SK-N-SH (cell line): ENCODE measurements at regions not wholly inside any gene's neighbourhood (a gene's known extent, or its start where the extent isn't known, plus 50 kb on each side); places are given as distances from the start of the nearest gene placed in this dataset.

Source experiments
- CTCF ChIA-PET: fragments of 300-600, 350-600 bp; formaldehyde crosslinking; extraction: SDS; loops from one replicate; lab custom pipeline; 2021; lab: Yijun Ruan, JAX
- POLR2A ChIA-PET: fragments of 350-600 bp; sonication (Branson Sonifier 250); formaldehyde crosslinking; extraction: SDS; loops from one replicate; lab custom pipeline; 2020; ENCODE audit warnings: antibody characterized with exemption, inconsistent platforms; lab: Yijun Ruan, JAX
- DNase-seq: peaks from one replicate; pipeline ENCODE4 v3.0.0; 2012
- H2AFZ ChIP-seq: fragments of 200-600 bp; sonication (generic); 2 replicates; pipeline ENCODE4 v1.8.1; 2016; ENCODE audit warnings: antibody characterized with exemption, mild to moderate bottlenecking, low read depth
- H3F3A ChIP-seq: fragments of 200-600 bp; sonication (generic); replicated peaks from 2 replicates; pipeline ENCODE3; 2016; ENCODE audit warnings: antibody characterized with exemption, mild to moderate bottlenecking; ENCODE audit not compliant: insufficient read depth
- H3K27ac ChIP-seq, 2 experiments: fragments of 200-500 bp in 1 of 2; fragments of 200-600 bp in 1 of 2; sonication (Bioruptor generic) in 1 of 2; sonication (generic), shearing (Covaris generic) in 1 of 2; 2 replicates each; pipeline versions ENCODE4 v1.5.1 to v1.6.1; 2014 to 2016; ENCODE audit warnings: low read depth in 2 of 2, inconsistent platforms in 1 of 2, low read length in 1 of 2, mild to moderate bottlenecking in 1 of 2, mixed read lengths in 1 of 2
- H3K27me3 ChIP-seq: fragments of 200-600 bp; sonication (generic), shearing (Covaris generic); 2 replicates; pipeline ENCODE4 v1.6.1; 2016; ENCODE audit warnings: mixed run types; ENCODE audit not compliant: insufficient read depth
- H3K36me3 ChIP-seq, 2 experiments: fragments of 200-500 bp in 1 of 2; fragments of 200-600 bp in 1 of 2; sonication (Bioruptor generic) in 1 of 2; sonication (generic) in 1 of 2; replicated peaks in 1 of 2; 2 replicates each; pipeline versions ENCODE3 to v1.5.1; 2014 to 2016; ENCODE audit warnings: low read length in 1 of 2, mild to moderate bottlenecking in 1 of 2; ENCODE audit not compliant: insufficient read depth in 2 of 2, control insufficient read depth in 1 of 2
- H3K4me1 ChIP-seq, 2 experiments: fragments of 200-500 bp in 1 of 2; fragments of 200-600 bp in 1 of 2; sonication (Bioruptor generic) in 1 of 2; sonication (generic), shearing (Covaris generic) in 1 of 2; 2 replicates each; pipeline versions ENCODE4 v1.5.1 to v1.6.1; 2014 to 2016; ENCODE audit warnings: low read depth in 1 of 2, low read length in 1 of 2, mixed run types in 1 of 2; ENCODE audit not compliant: insufficient read depth in 2 of 2, control insufficient read depth in 1 of 2
- H3K4me2 ChIP-seq: fragments of 200-600 bp; sonication (generic), shearing (Covaris generic); 2 replicates; pipeline ENCODE4 v1.6.1; 2017; ENCODE audit warnings: mixed run types
- H3K4me3 ChIP-seq, 2 experiments: fragments of 200-500 bp in 1 of 2; fragments of 200-600 bp in 1 of 2; sonication (Bioruptor generic) in 1 of 2; sonication (generic), shearing (Covaris generic) in 1 of 2; 2 replicates each; pipeline versions ENCODE4 v1.5.1 to v1.8.1; 2014 to 2016; ENCODE audit warnings: low read depth in 2 of 2, inconsistent platforms in 1 of 2, low read length in 1 of 2, mild to moderate bottlenecking in 1 of 2, mixed read lengths in 1 of 2, moderate library complexity in 1 of 2
- H3K79me2 ChIP-seq: fragments of 200-600 bp; sonication (generic); 2 replicates; pipeline ENCODE4 v1.8.1; 2017; ENCODE audit warnings: mild to moderate bottlenecking; ENCODE audit not compliant: insufficient read depth
- H3K9ac ChIP-seq: fragments of 200-600 bp; sonication (generic); 2 replicates; pipeline ENCODE4 v1.6.1; 2017; ENCODE audit warnings: mixed run types
- H3K9me2 ChIP-seq: fragments of 200-600 bp; sonication (generic); 2 replicates; pipeline ENCODE4 v1.6.1; 2017; ENCODE audit warnings: mixed run types
- H3K9me3 ChIP-seq: fragments of 200-600 bp; sonication (generic); 2 replicates; pipeline ENCODE4 v1.6.1; 2017; ENCODE audit warnings: mixed run types, mild to moderate bottlenecking, moderate library complexity
- H4K20me1 ChIP-seq: fragments of 200-600 bp; sonication (generic); 2 replicates; pipeline ENCODE4 v1.6.1; 2017; ENCODE audit warnings: mild to moderate bottlenecking, mixed run types; ENCODE audit not compliant: insufficient read depth
- EP300 ChIP-seq, 2 experiments: IDR thresholded peaks; 2 replicates each; pipeline versions ENCODE4 v1.4.0 to v1.6.1; 2012; ENCODE audit warnings: borderline replicate concordance in 1 of 2, low read depth in 1 of 2, low read length in 1 of 2
- FOXJ3 ChIP-seq: sonication (generic); formaldehyde crosslinking; IDR thresholded peaks from 2 replicates; pipeline ENCODE4 v1.5.1; 2020; ENCODE audit warnings: mild to moderate bottlenecking, missing genetic modification reagents
- GABPA ChIP-seq: IDR thresholded peaks from 2 replicates; pipeline ENCODE4 v1.4.0; 2012; ENCODE audit warnings: low read depth, mild to moderate bottlenecking
- IRF3 ChIP-seq: fragments of 150-350 bp; IDR thresholded peaks from 2 replicates; pipeline ENCODE4 v1.6.1; 2016; ENCODE audit warnings: mild to moderate bottlenecking, low read depth, low read length
- JUND ChIP-seq: IDR thresholded peaks from 2 replicates; pipeline ENCODE4 v1.4.0; 2012
- NFIC ChIP-seq: IDR thresholded peaks from 2 replicates; pipeline ENCODE4 v1.4.0; 2012; ENCODE audit warnings: borderline replicate concordance
- RCOR1 ChIP-seq: fragments of 150-350 bp; IDR thresholded peaks from 2 replicates; pipeline ENCODE4 v1.6.1; 2017; ENCODE audit warnings: antibody characterized with exemption, low read length
- SIN3A ChIP-seq: IDR thresholded peaks from 2 replicates; pipeline ENCODE4 v1.6.1; 2012; ENCODE audit warnings: low read depth, mild to moderate bottlenecking, low read length, moderate library complexity, borderline replicate concordance
- SMC3 ChIP-seq: IDR thresholded peaks from 2 replicates; pipeline ENCODE4 v1.6.1; 2012; ENCODE audit warnings: low read depth, low read length, improper control_type of control experiment
- USF1 ChIP-seq: IDR thresholded peaks from 2 replicates; pipeline ENCODE4 v1.4.0; 2012; ENCODE audit warnings: low read depth, borderline replicate concordance
- USF2 ChIP-seq: fragments of 150-350 bp; IDR thresholded peaks from 2 replicates; pipeline ENCODE4 v1.6.1; 2017; ENCODE audit warnings: antibody characterized with exemption, low read length, low read depth, borderline replicate concordance
- WGBS: methylation state at CpG from one replicate; pipeline ENCODE4 v1.1.6; 2017; ENCODE audit warnings: low lambda C conversion rate; 5-methylcytosine and 5-hydroxymethylcytosine counted together
- TF ChIP-seq, protein P1 (sequence below): IDR thresholded peaks from 2 replicates; pipeline ENCODE4 v1.4.0; 2012; ENCODE audit warnings: low read depth, borderline replicate concordance

GRCh38 chr4:128596115-128596514, 213.4 kb upstream of the JADE1 start:
- H3F3A ChIP-seq, result no peaks in the 10 kb centered on the region

More at GRCh38 chr4:128596115-128596514, 213.4 kb upstream of the JADE1 start:
- Histone ChIP-seq H3K9me2 (no peaks in the 10 kb centered on the region), H3K4me3 (no peak overlapping the region), H3K36me3 (no peaks in the 10 kb centered on the region), H2AFZ (no peak overlapping the region), H3K27me3 (no peaks in the 10 kb centered on the region), H3K27ac (no peak overlapping the region), H3K9ac (no peak overlapping the region), H3K4me2 (no peak overlapping the region), H4K20me1 (no peaks in the 10 kb centered on the region), H3K9me3 (no peaks in the 10 kb centered on the region), H3K4me1 (peaks cover 9 to 10% of the 10 kb centered on the region in 2 experiments), H3K79me2 (no peaks in the 10 kb centered on the region)
- 83% methylated on average over 5 of the region's 5 CpGs for WGBS
- ChIA-PET POLR2A (no interaction called here), CTCF (no interaction called here)
- no peak for TF ChIP-seq JUND
- TF ChIP-seq GABPA, result no peak
- no peak for TF ChIP-seq SMC3
- TF ChIP-seq RCOR1, result no peak
- TF ChIP-seq IRF3, result no peak
- no peak for TF ChIP-seq EP300 (IDR thresholded peaks at IDR 0.05; ENCODE audit: borderline replicate concordance in 1 of 2, low read depth in 1 of 2, low read length in 1 of 2)
- TF ChIP-seq SIN3A, result no peak
- TF ChIP-seq, protein P1, sequence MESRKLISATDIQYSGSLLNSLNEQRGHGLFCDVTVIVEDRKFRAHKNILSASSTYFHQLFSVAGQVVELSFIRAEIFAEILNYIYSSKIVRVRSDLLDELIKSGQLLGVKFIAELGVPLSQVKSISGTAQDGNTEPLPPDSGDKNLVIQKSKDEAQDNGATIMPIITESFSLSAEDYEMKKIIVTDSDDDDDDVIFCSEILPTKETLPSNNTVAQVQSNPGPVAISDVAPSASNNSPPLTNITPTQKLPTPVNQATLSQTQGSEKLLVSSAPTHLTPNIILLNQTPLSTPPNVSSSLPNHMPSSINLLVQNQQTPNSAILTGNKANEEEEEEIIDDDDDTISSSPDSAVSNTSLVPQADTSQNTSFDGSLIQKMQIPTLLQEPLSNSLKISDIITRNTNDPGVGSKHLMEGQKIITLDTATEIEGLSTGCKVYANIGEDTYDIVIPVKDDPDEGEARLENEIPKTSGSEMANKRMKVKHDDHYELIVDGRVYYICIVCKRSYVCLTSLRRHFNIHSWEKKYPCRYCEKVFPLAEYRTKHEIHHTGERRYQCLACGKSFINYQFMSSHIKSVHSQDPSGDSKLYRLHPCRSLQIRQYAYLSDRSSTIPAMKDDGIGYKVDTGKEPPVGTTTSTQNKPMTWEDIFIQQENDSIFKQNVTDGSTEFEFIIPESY, result no peak
- no peak for TF ChIP-seq FOXJ3 (CRISPR knock-in tag)
- TF ChIP-seq USF2, result no peak
- TF ChIP-seq USF1, result no peak
- no peak for TF ChIP-seq NFIC
- no peak for DNase-seq
